PC-9 (cell line): ENCODE measurements at regions not wholly inside any gene's neighbourhood (a gene's known extent, or its start where the extent isn't known, plus 50 kb on each side); places are given as distances from the start of the nearest gene placed in this dataset.

Experiments used
- EZH2 ChIP-seq: fragments of 200-600 bp; sonication (generic); IDR thresholded peaks from 2 replicates; pipeline ENCODE4 v1.8.0; 2017; ENCODE audit warnings: antibody characterized with exemption, low read depth
- TF ChIP-seq, protein P1 (sequence below): fragments of 200-600 bp; sonication (generic); conservative IDR thresholded peaks from 2 replicates; pipeline ENCODE4 v1.6.1; 2017; ENCODE audit warnings: mixed run types, antibody characterized with exemption, mild to moderate bottlenecking, moderate library complexity

GRCh38 chr9:107626118-107626517 is 136.5 kb upstream of the KLF4 start:
- TF ChIP-seq, protein P1, sequence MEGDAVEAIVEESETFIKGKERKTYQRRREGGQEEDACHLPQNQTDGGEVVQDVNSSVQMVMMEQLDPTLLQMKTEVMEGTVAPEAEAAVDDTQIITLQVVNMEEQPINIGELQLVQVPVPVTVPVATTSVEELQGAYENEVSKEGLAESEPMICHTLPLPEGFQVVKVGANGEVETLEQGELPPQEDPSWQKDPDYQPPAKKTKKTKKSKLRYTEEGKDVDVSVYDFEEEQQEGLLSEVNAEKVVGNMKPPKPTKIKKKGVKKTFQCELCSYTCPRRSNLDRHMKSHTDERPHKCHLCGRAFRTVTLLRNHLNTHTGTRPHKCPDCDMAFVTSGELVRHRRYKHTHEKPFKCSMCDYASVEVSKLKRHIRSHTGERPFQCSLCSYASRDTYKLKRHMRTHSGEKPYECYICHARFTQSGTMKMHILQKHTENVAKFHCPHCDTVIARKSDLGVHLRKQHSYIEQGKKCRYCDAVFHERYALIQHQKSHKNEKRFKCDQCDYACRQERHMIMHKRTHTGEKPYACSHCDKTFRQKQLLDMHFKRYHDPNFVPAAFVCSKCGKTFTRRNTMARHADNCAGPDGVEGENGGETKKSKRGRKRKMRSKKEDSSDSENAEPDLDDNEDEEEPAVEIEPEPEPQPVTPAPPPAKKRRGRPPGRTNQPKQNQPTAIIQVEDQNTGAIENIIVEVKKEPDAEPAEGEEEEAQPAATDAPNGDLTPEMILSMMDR = no peak
- TF ChIP-seq EZH2 = no peak
